K562 (cell line): ENCODE measurements at regions not wholly inside any gene's neighbourhood (a gene's known extent, or its start where the extent isn't known, plus 50 kb on each side); places are given as distances from the start of the nearest gene placed in this dataset.

Source experiments
- ATAC-seq: fragments of 200-7000 bp; cut with Tn5 transposase; 3 replicates; pipeline ENCODE4 v1.9.1; 2020; ENCODE audit warnings: moderate library complexity
- BruUV-seq: library from RNA; stranded (reverse); fragments of 400-500 nt; replicated peaks from 2 replicates; lab custom pipeline; 2021; lab: Mats Ljungman, UMichigan
- CTCF ChIA-PET: fragments of 300-600 bp; formaldehyde crosslinking; extraction: SDS; loops from one replicate; lab custom pipeline; 2021; ENCODE audit warnings: low intra/inter-chr PET ratio; lab: Yijun Ruan, JAX
- POLR2A ChIA-PET: fragments of 300-600, 350-650 bp; sonication (Branson Sonifier 250); formaldehyde crosslinking; extraction: SDS; loops from one replicate; lab custom pipeline; 2021; ENCODE audit warnings: antibody characterized with exemption, inconsistent platforms; lab: Yijun Ruan, JAX
- DNase-seq, 4 experiments: peaks; one replicate each; pipeline versions ENCODE4 v3.0.0 to v3.0.0-alpha.2; 2011 to 2018; ENCODE audit warnings: low spot score in 3 of 4, mixed read lengths in 3 of 4; ENCODE audit errors: extremely low read depth in 1 of 4
- FAIRE-seq: peaks from 2 replicates; lab custom pipeline; 2011; peaks lifted over from hg19 to GRCh38; lab: Jason Lieb, UNC
- H2AFZ ChIP-seq: 2 replicates; pipeline ENCODE4 v1.6.0; 2011; ENCODE audit warnings: low read depth, low read length, control low read depth, inconsistent platforms
- H3K27ac ChIP-seq: fragments of 200-600 bp; 3 replicates; pipeline ENCODE4 v1.8.0; 2011; ENCODE audit warnings: low read depth, mild to moderate bottlenecking, control low read depth, inconsistent platforms, low read length, moderate library complexity, mixed read lengths; ENCODE audit errors: extremely low read depth
- H3K27me3 ChIP-seq, 2 experiments: fragments of 300-600 bp in 1 of 2; 2 replicates in 1 of 2; 3 replicates in 1 of 2; pipeline versions ENCODE4 v1.6.0 to v1.8.0; 2011; ENCODE audit warnings: inconsistent platforms in 2 of 2, low read length in 2 of 2, mild to moderate bottlenecking in 1 of 2, mixed read lengths in 1 of 2, moderate library complexity in 1 of 2; ENCODE audit not compliant: control insufficient read depth in 2 of 2, insufficient read depth in 2 of 2
- H3K36me3 ChIP-seq: fragments of 300-600 bp; 3 replicates; pipeline ENCODE4 v1.8.0; 2011; ENCODE audit warnings: mild to moderate bottlenecking, low read length, inconsistent platforms; ENCODE audit not compliant: control insufficient read depth, insufficient read depth
- H3K4me1 ChIP-seq, 2 experiments: fragments of 200-600 bp in 1 of 2; replicated peaks in 1 of 2; 2 replicates in 1 of 2; 3 replicates in 1 of 2; pipeline versions ENCODE4 v1.5.1 to v1.8.0; 2011; ENCODE audit warnings: inconsistent platforms in 2 of 2, low read length in 2 of 2, mild to moderate bottlenecking in 1 of 2, mixed read lengths in 1 of 2, moderate library complexity in 1 of 2; ENCODE audit not compliant: control insufficient read depth in 2 of 2, insufficient read depth in 2 of 2
- H3K4me2 ChIP-seq: 2 replicates; pipeline ENCODE4 v1.6.1; 2011; ENCODE audit warnings: low read length, control low read depth, inconsistent platforms, mixed read lengths; ENCODE audit not compliant: insufficient read depth
- H3K4me3 ChIP-seq: fragments of 200-600 bp; sonication (generic), shearing (Covaris generic); 2 replicates; pipeline ENCODE4 v1.5.1; 2016; ENCODE audit warnings: control low read depth, inconsistent platforms
- H3K79me2 ChIP-seq: fragments of 200-600 bp; 3 replicates; pipeline ENCODE4 v1.8.0; 2011; ENCODE audit warnings: low read length, inconsistent platforms; ENCODE audit not compliant: control insufficient read depth, insufficient read depth
- H3K9ac ChIP-seq, 2 experiments: 2 replicates each; pipeline versions ENCODE4 v1.6.0 to v1.6.1; 2011; ENCODE audit warnings: low read depth in 2 of 2, low read length in 2 of 2, control low read depth in 1 of 2, inconsistent platforms in 1 of 2, mild to moderate bottlenecking in 1 of 2, mixed read lengths in 1 of 2; ENCODE audit not compliant: insufficient read depth in 1 of 2
- H3K9me1 ChIP-seq: one replicate; pipeline ENCODE4 v1.6.0; 2011; ENCODE audit warnings: inconsistent platforms, mild to moderate bottlenecking, low read length, moderate library complexity; ENCODE audit not compliant: control insufficient read depth, insufficient read depth
- H3K9me3 ChIP-seq: replicated peaks from 2 replicates; pipeline ENCODE4 v1.5.1; 2011; ENCODE audit warnings: low read depth, low read length, inconsistent platforms; ENCODE audit not compliant: control insufficient read depth, insufficient read depth
- H4K20me1 ChIP-seq: replicated peaks from 2 replicates; pipeline ENCODE4 v1.6.1; 2011; ENCODE audit warnings: low read length, inconsistent platforms, mixed read lengths; ENCODE audit not compliant: control insufficient read depth, insufficient read depth
- ILF3 ChIP-seq: fragments of 450-650 bp; IDR thresholded peaks from 2 replicates; pipeline ENCODE4 v1.6.1; 2018; ENCODE audit warnings: antibody characterized with exemption, mild to moderate bottlenecking, moderate library complexity, borderline replicate concordance
- IRF9 ChIP-seq: fragments of 450-650 bp; IDR thresholded peaks from 2 replicates; pipeline ENCODE4 v1.6.1; 2016; ENCODE audit warnings: missing biosample characterization, missing genetic modification characterization
- MAFF ChIP-seq: IDR thresholded peaks from 2 replicates; pipeline ENCODE4 v1.6.1; 2012; ENCODE audit warnings: low read length, improper control_type of control experiment
- MGA ChIP-seq: fragments of 450-650 bp; IDR thresholded peaks from 2 replicates; pipeline ENCODE4 v1.6.1; 2016; ENCODE audit warnings: mild to moderate bottlenecking, moderate library complexity
- TRIM25 ChIP-seq: fragments of 450-650 bp; IDR thresholded peaks from 2 replicates; pipeline ENCODE4 v1.7.0; 2016; ENCODE audit warnings: borderline replicate concordance
- WGBS: fragments of 100-300 bp; shearing (Covaris generic); methylation state at CpG from one replicate; pipeline ENCODE4 v1.1.6; 2016; ENCODE audit warnings: low coverage, mixed read lengths; ENCODE audit not compliant: insufficient coverage; ENCODE audit errors: missing lambda C conversion rate; 5-methylcytosine and 5-hydroxymethylcytosine counted together
- in situ Hi-C: fragments of 300-500 bp; cut with MboI; formaldehyde crosslinking; loops from 4 replicates; pipeline ENCODE4 v1.15.0; 2018; ENCODE audit warnings: inconsistent platforms, mixed read lengths
- intact Hi-C: fragments of 100-400 bp; cut with micrococcal nuclease; formaldehyde crosslinking; loops from 2 replicates; pipeline ENCODE4 v1.14.2; 2022

GRCh38 chr3:178231645-178232044 is 304.6 kb upstream of the KCNMB2 start:
- no peaks in the 10 kb centered on the region for H3K36me3 ChIP-seq
- FAIRE-seq: no peak
- BruUV-seq: no TSS peak
- H3K4me2 ChIP-seq: no peak overlapping the region
- no peak overlapping the region for H3K4me3 ChIP-seq
- H3K27ac ChIP-seq: no peak overlapping the region
- TF ChIP-seq ILF3 (no peak), MAFF (no peak), IRF9 (tag) (no peak), TRIM25 (no peak), MGA (no peak)
- TF ChIP-seq, all 486 proteins: peak for 0
- no peaks in the 10 kb centered on the region for H3K79me2 ChIP-seq
- POLR2A ChIA-PET: no interaction called here
- intact Hi-C loops: no loop called here
- ATAC-seq (no peak), DNase-seq (no peak)
- H3K4me1 ChIP-seq: no peaks in the 10 kb centered on the region
- in situ Hi-C loops: no loop called here
- H3K9ac ChIP-seq: no peak overlapping the region
- no peak overlapping the region for H2AFZ ChIP-seq
- H4K20me1 ChIP-seq: no peaks in the 10 kb centered on the region
- CTCF ChIA-PET: no interaction called here
- no peaks in the 10 kb centered on the region for H3K9me1 ChIP-seq
- 57% methylated on average over 3 of the region's 3 CpGs for WGBS
- H3K9me3 ChIP-seq: no peaks in the 10 kb centered on the region
- H3K27me3 ChIP-seq: no peaks in the 10 kb centered on the region
